PC-9 (cell line): ENCODE measurements at regions not wholly inside any gene's neighbourhood (a gene's known extent, or its start where the extent isn't known, plus 50 kb on each side); places are given as distances from the start of the nearest gene placed in this dataset.

ENCODE experiments used
- BruUV-seq: library from RNA; stranded (reverse); fragments of 400-500 nt; replicated peaks from 2 replicates; lab custom pipeline; 2021; lab: Mats Ljungman, UMichigan
- CTCF ChIA-PET: fragments of 300-600 bp; sonication (Branson Sonifier 250); formaldehyde crosslinking; loops from one replicate; lab custom pipeline; 2022; ENCODE audit warnings: antibody characterized with exemption; lab: Charles Lee
- POLR2A ChIA-PET: fragments of 300-600 bp; sonication (Branson Sonifier 250); formaldehyde crosslinking; loops from one replicate; lab custom pipeline; 2022; ENCODE audit warnings: antibody characterized with exemption; ENCODE audit not compliant: unreplicated experiment; lab: Charles Lee
- DNase-seq, 2 experiments: peaks; one replicate each; pipeline versions ENCODE4 v3.0.0 to v3.0.0-alpha.2; 2015 to 2022; ENCODE audit warnings: mixed read lengths in 1 of 2
- H2AFZ ChIP-seq: fragments of 200-600 bp; sonication (generic); 2 replicates; pipeline ENCODE4 v1.8.1; 2017; ENCODE audit warnings: antibody characterized with exemption
- H3F3A ChIP-seq: fragments of 200-600 bp; sonication (generic); 2 replicates; pipeline ENCODE4 v1.8.1; 2017; ENCODE audit warnings: antibody characterized with exemption, mild to moderate bottlenecking, low read depth; ENCODE audit not compliant: insufficient read depth
- H3K27ac ChIP-seq: fragments of 200-600 bp; sonication (generic); 2 replicates; pipeline ENCODE4 v1.6.1; 2016; ENCODE audit warnings: mixed run types
- H3K27me3 ChIP-seq: fragments of 200-600 bp; sonication (generic); 2 replicates; pipeline ENCODE4 v1.6.1; 2016; ENCODE audit warnings: low read depth, mixed run types; ENCODE audit not compliant: insufficient read depth
- H3K36me3 ChIP-seq: fragments of 200-600 bp; sonication (generic); 2 replicates; pipeline ENCODE4 v1.6.1; 2016; ENCODE audit warnings: low read depth, mixed run types
- H3K4me1 ChIP-seq: fragments of 200-600 bp; sonication (generic); replicated peaks from 2 replicates; pipeline ENCODE4 v1.6.1; 2016; ENCODE audit warnings: mixed run types; ENCODE audit not compliant: insufficient read depth
- H3K4me2 ChIP-seq: fragments of 200-600 bp; sonication (generic); 2 replicates; pipeline ENCODE4 v1.6.1; 2017; ENCODE audit warnings: mixed run types
- H3K4me3 ChIP-seq: fragments of 200-600 bp; sonication (generic); 2 replicates; pipeline ENCODE4 v1.6.1; 2016; ENCODE audit warnings: mixed run types
- H3K79me2 ChIP-seq: fragments of 200-600 bp; sonication (generic); 2 replicates; pipeline ENCODE4 v1.6.1; 2017; ENCODE audit warnings: low read depth, mixed run types
- H3K9me2 ChIP-seq: fragments of 200-600 bp; sonication (generic); 2 replicates; pipeline ENCODE4 v1.8.1; 2017; ENCODE audit warnings: mild to moderate bottlenecking; ENCODE audit not compliant: insufficient read depth
- H3K9me3 ChIP-seq: fragments of 200-600 bp; sonication (generic); 2 replicates; pipeline ENCODE4 v1.8.1; 2016; ENCODE audit warnings: low read depth; ENCODE audit not compliant: insufficient read depth
- H4K20me1 ChIP-seq: fragments of 200-600 bp; sonication (generic); 2 replicates; pipeline ENCODE4 v1.8.1; 2017; ENCODE audit not compliant: insufficient read depth
- EZH2 ChIP-seq: fragments of 200-600 bp; sonication (generic); IDR thresholded peaks from 2 replicates; pipeline ENCODE4 v1.8.0; 2017; ENCODE audit warnings: antibody characterized with exemption, low read depth
- intact Hi-C: fragments of 100-400 bp; cut with micrococcal nuclease; formaldehyde crosslinking; loops from one replicate; pipeline ENCODE4 v1.10.0; 2022; ENCODE audit not compliant: unreplicated experiment
- TF ChIP-seq, protein P1 (sequence below): fragments of 200-600 bp; sonication (generic); conservative IDR thresholded peaks from 2 replicates; pipeline ENCODE4 v1.6.1; 2017; ENCODE audit warnings: mixed run types, antibody characterized with exemption, mild to moderate bottlenecking, moderate library complexity

DNA sequence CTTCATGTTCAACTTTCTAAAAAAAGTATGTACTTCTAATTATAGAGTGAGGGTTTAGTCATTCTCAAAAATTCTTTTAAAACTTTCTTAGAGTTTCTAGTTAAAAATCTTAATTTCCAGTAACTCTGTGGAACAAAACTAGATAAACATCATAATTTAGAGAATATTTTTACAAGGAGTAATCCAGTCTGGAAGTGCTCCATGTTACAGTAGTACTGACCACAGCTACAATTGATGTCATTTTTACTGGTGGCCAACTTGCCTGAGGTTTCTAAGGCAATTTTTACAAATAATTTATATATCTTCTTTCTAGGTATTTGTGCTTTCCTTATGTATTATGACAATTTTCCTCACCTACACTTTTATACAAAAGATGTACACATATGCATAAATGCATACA is 490.4 kb downstream of the CENPC start:
- H3K9me3 ChIP-seq: no peaks in the 10 kb centered on the region
- no peak for TF ChIP-seq EZH2
- TF ChIP-seq, protein P1, sequence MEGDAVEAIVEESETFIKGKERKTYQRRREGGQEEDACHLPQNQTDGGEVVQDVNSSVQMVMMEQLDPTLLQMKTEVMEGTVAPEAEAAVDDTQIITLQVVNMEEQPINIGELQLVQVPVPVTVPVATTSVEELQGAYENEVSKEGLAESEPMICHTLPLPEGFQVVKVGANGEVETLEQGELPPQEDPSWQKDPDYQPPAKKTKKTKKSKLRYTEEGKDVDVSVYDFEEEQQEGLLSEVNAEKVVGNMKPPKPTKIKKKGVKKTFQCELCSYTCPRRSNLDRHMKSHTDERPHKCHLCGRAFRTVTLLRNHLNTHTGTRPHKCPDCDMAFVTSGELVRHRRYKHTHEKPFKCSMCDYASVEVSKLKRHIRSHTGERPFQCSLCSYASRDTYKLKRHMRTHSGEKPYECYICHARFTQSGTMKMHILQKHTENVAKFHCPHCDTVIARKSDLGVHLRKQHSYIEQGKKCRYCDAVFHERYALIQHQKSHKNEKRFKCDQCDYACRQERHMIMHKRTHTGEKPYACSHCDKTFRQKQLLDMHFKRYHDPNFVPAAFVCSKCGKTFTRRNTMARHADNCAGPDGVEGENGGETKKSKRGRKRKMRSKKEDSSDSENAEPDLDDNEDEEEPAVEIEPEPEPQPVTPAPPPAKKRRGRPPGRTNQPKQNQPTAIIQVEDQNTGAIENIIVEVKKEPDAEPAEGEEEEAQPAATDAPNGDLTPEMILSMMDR: no peak
- no peaks in the 10 kb centered on the region for H3K4me1 ChIP-seq
- DNase-seq: no peak
- no peak overlapping the region for H3K4me3 ChIP-seq
- H3K79me2 ChIP-seq: no peaks in the 10 kb centered on the region
- no peaks in the 10 kb centered on the region for H3K27me3 ChIP-seq
- no peaks in the 10 kb centered on the region for H4K20me1 ChIP-seq
- H3K27ac ChIP-seq: no peak overlapping the region
- ChIA-PET CTCF (no interaction called here), POLR2A (no interaction called here)
- no TSS peak for BruUV-seq
- H3F3A ChIP-seq: no peaks in the 10 kb centered on the region
- intact Hi-C loops: no loop called here
- no peak overlapping the region for H2AFZ ChIP-seq
- no peaks in the 10 kb centered on the region for H3K9me2 ChIP-seq
- H3K4me2 ChIP-seq: no peak overlapping the region
- H3K36me3 ChIP-seq: no peaks in the 10 kb centered on the region

DNA sequence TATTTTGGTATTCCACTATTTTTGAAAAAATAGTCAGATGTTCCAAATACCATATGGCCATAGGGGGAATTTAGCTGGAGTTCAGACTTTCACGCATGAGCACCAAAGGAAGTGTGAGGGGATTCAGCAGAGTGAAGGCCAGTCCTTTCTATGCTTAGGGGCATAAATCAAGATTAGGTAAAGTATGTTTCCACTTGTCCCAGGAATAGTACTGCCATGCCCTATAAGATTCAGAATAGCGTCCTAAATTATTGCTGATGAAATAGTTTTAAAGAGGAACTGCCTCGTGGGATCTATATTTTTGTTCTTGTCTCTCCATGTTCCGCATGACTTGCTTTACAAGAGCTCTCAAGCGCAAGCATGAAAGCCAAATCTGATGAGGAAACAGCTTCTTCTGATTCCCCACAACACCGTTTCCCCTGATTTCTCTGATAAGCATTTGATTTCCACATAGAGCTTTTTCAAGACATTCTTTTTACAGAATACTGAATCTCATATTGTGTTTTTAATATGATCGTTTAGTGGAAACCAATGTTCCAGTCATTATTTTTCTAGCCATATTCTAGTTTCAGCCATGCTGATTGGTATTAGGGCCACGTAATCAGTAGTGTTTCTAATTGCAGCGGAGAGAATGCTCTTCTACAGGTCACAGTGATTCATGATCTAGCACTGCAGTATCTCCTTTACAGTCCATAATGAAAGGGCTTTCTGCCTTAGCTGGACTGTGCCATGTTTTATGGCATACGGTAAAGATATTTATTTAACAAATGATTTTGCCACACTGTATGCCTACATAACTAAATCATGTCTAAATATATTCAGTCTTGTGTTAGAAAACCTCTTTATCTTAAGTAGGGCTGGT is 492.3 kb downstream of the CENPC start:
- CTCF ChIA-PET: no interaction called here

DNA sequence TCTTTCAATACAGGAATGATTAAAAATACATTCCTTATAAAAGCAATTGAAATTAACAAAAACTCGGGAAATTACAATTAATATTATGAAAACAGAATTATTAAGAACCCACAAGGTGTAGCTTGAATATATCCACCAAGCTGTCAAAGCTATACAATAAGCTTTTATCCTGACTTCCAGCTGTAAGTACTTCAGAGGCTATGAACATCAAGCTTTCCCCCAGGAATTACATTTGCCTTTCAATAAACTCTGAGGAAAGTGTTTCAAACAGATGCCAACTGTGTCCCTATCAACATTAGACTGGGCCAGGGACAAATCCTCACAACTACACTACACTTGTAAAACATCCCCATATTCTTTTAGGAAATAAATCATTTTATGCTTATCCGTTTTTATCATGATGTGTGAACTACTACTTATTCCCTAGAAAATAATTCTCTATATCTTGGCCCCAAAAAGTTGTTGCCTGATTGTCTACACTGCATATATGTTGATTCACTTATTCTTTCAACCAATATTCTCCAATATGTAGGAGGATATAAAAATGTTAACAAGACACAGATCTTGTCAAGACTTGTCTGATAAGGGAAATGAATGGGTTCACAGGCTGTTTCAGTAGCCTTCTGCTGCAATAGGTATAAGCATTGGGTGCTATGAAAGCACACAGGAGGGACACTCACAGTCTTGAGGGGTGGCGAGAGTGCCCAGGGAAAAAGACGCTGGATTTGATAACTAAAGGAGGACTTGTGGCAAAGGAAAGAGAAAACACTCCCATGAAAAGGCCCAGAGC is 494.1 kb downstream of the CENPC start:
- Histone ChIP-seq H3K4me3 (no peak overlapping the region), H3K4me1 (no peaks in the 10 kb centered on the region), H3K9me2 (no peaks in the 10 kb centered on the region), H3K36me3 (no peaks in the 10 kb centered on the region), H3F3A (no peaks in the 10 kb centered on the region), H3K27ac (no peak overlapping the region), H3K27me3 (no peaks in the 10 kb centered on the region), H3K9me3 (no peaks in the 10 kb centered on the region), H3K4me2 (no peak overlapping the region), H4K20me1 (no peaks in the 10 kb centered on the region), H2AFZ (no peak overlapping the region), H3K79me2 (no peaks in the 10 kb centered on the region)
- no peak for TF ChIP-seq EZH2
- TF ChIP-seq, protein P1: no peak
- ChIA-PET CTCF (no interaction called here), POLR2A (no interaction called here)
- intact Hi-C loops: no loop called here
- BruUV-seq: no TSS peak
- DNase-seq: no peak

More for the DNA sequence above, 492.3 kb downstream of the CENPC start:
- DNase-seq: no peak
- BruUV-seq: no TSS peak
- Histone ChIP-seq H3K4me2 (no peak overlapping the region), H4K20me1 (no peaks in the 10 kb centered on the region), H3K27ac (no peak overlapping the region), H2AFZ (no peak overlapping the region), H3K27me3 (no peaks in the 10 kb centered on the region), H3K9me2 (no peaks in the 10 kb centered on the region), H3K4me1 (no peaks in the 10 kb centered on the region), H3K79me2 (no peaks in the 10 kb centered on the region), H3K4me3 (no peak overlapping the region), H3K9me3 (no peaks in the 10 kb centered on the region), H3F3A (no peaks in the 10 kb centered on the region), H3K36me3 (no peaks in the 10 kb centered on the region)
- no peak for TF ChIP-seq EZH2
- TF ChIP-seq, protein P1: no peak
- POLR2A ChIA-PET: no interaction called here
- intact Hi-C loops: no loop called here
